ENCODE measurements at regions not wholly inside any gene's neighbourhood (a gene's known extent, or its start where the extent isn't known, plus 50 kb on each side); places are given as distances from the start of the nearest gene placed in this dataset.

- DNase-seq, result no peak
Observed at GRCh38 chr6:12593771-12594529, 122.6 kb upstream of the PHACTR1 start.

DNA sequence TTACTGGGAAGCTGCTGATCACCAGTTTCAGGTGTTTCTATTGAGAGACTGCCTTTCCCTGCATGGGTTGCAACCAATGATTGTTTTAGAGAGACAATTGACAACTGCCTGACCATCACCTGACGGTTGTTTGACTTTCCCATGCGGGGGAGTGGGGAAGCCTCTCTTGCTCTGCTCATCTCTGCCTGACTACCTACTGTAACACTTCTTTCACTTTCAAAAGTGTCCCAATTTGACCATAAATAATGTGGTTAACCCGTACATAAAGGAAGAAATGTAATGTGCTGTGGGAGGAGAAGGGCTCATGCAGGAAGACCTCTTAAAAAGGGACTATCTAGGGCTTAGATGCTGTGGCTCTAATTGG, 122.1 kb upstream of the PHACTR1 start:
- DNase-seq, result no peak

DNA sequence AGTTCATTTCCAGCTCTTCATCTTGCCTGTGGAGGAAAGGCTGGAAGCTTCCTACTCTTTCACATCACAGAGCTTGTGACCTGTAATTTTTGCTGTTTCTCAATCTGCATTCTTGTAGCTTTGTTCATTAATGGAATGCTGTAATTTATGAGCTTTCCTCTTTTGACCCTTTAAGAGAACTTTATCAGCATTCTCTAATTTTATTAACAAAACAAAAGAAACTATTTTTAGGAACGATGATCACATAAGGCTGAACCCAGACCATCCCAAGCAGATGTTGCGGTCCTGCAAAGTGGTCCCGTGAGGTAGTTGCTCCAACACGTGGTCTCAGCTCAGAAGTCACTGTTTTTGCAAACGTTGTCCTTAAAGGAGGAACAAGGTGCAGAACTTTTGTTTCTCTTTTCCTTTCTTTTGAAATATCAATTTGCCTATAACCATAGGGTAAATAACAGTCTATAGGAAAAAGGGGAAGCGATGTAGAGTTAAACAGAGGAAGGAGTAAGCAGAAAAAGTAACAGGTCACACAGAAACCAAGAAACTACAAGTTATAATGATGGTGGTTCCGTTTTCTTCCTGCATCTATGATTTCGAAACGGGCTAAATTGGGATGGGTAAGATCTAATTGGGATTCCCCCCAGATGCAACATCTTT, 121.3 kb upstream of the PHACTR1 start:
- peak; percentile 94 for DNase-seq

- DNase-seq, result no peak
Observed at GRCh38 chr6:12596731-12597130, 119.8 kb upstream of the PHACTR1 start.

GRCh38 chr6:12598919-12599318, 117.6 kb upstream of the PHACTR1 start:
- no peak for DNase-seq

DNA sequence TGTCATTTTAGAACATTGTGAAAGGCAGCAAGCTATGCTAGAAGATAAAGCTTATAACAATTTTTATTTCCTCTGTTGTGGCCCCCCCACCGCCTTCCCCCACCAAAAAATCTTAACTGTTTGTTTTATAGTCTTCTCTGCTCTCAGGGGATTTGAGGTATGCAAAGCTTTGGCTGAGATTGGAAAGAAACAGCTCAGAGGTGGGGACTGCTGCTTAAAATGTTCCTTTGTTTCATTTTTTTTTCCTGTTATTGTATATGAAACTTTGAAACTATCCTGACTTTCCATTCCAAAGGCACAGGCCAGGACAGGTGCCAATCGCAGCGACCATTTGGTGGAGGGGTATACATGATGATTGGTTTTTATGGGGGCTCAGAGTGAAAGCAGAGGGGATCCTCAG, 114.7 kb upstream of the PHACTR1 start:
- no peak for DNase-seq

GRCh38 chr6:12602342-12602741, 114.2 kb upstream of the PHACTR1 start:
- DNase-seq, result no peak

DNA sequence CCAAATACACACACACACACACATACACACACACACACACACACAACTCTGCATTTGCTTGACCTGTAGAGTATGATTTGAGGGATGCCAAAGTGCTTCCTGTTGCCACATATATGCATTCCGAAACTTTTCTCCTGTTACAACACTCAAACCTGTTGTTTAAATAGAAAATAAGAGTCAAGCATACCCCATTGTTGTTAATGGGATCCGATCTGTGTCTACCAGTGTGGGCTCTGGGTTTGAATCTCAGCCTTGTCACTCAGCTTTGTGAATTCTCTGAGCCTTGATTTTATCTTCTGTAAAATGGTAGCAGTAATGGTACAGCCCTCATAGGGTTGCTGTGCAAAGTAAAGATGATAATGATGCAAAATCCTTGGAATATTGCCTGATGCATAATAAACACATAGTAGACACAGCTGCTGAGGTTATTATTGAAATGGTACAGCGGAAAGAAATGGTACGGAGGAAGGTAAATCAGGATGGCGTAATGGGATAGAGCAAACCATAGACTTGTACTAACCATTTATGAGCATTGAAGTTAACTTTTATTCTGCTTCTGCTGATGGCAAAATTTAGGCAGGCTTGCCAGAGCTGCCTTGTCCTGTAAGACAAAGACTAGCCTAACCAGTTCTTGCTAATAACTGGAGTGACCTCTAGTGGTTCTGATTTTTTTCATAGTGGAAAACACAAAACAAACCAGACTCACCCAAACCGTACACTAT, 113.5 kb upstream of the PHACTR1 start:
- peak; percentile 37 for DNase-seq

DNA sequence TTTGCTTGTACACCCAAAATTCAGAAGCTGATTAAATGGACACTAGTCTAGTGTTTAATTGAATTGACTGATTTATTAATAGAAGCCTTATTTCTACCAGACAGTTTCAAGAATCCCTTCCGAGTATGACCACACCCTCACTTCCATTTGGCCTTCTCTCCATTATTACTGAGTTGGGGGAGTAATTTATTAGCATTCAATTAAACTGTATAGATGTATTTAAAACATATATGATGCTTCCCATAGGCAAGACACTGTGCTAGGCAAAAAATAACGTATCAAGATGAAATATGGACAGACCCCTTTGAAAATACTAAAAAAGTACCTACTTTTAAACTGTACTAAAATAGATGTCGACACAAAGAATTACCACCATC, 112.9 kb upstream of the PHACTR1 start:
- no peak for DNase-seq

DNA sequence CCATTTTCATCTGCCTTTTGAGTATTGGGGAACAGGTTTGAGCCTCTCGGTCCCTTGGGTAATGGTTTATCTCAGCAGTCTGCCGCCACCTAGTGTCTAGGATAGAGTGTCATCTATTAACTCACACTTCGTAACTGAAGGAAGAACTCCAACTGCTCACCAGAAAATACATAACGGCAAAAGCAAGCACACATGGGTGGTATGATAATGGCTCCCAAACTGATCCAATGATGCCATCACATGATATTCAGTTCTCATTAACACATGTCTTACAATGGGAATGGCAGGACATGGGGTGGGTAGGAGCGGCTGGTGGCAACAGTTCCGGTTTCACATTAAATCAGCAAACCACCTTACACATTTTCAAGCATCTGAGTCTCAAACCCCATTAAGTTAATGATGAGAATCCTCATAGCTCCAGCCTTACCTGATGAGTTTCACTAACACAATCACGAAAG, 110.7 kb upstream of the PHACTR1 start:
- peak; percentile 65 for DNase-seq

DNA sequence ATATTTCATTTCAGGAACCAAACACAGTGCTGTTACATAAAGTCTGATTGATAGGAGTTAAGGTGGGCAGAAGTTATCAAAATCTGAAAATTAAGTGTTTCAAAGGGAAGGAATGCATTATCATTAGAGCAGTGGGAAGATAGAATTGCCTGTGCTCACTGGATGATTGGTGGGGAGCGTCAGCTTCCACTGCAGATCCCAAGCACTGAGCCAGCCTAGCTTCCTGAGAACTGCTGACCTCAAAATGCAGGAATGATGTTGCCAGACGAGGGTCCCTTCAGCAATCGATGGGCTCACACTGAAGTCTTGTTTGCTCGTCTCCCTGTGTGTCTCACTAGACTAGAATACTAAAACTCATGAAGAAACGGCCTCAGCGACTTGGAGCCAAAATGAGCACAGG, 110.0 kb upstream of the PHACTR1 start:
- no peak for DNase-seq

- peak; percentile 84 for DNase-seq
Observed at GRCh38 chr6:12608016-12608860, 108.3 kb upstream of the PHACTR1 start.

DNA sequence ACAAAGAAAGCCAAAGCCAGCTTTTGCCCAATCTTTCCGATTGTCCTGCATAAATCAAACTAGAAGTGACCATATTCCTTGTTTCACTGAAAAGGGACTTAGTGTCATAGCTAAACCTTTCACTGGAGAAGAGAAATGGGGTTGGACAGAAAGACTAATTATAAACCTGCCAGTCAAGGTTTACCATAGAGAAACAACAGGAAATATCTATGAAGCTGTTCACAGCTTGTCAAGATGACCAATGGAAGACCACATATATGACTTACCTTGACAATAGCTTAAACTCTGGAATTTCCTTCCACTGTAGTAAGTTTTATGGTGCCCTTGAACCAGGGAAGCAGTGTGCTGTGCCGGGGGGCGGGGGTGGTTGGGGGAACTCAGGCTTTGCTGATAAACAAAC, 107.7 kb upstream of the PHACTR1 start:
- DNase-seq, result no peak

DNA sequence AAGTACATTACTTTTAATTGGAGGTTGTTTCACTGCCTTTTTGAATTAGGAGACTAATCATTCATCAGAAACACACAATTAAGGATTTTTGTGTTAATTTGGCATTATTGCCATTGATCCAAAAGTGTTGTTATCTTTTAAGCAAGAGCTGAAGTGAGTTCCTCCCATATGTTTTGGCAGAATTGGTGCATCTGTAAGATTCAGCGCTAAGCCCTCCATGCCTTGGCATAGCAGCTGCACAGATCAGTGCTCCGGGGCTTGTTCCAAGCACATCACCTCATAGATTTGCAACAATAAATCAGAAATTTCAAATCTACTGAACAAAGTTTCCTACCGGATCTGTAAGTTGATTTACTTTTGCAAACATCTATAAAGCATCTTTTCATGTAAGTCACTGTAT, 106.8 kb upstream of the PHACTR1 start:
- DNase-seq, result no peak

GRCh38 chr6:12610862-12611261, 105.7 kb upstream of the PHACTR1 start:
- no peak for DNase-seq

DNA sequence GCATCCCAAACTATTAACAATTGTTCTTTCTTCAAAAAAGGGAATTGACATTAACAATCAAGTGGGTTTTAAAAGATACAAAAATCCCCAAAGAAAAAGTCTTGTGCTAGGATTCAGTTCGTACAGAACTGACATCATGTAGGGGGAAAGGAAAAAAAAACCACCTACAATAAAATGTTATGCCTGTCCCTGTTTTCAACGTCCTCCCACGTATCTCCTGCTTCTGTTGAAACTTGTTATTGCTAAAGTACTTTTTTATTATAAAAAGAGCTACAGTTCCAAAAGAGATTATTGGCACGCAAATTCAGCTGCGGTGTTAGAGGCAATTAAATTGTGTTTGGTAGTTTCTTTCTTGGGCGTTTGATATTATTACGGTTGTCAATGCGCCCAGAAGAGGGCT, 102.8 kb upstream of the PHACTR1 start:
- DNase-seq, result no peak

GRCh38 chr6:12614456-12614855, 102.1 kb upstream of the PHACTR1 start:
- peak; percentile 80 for DNase-seq

DNA sequence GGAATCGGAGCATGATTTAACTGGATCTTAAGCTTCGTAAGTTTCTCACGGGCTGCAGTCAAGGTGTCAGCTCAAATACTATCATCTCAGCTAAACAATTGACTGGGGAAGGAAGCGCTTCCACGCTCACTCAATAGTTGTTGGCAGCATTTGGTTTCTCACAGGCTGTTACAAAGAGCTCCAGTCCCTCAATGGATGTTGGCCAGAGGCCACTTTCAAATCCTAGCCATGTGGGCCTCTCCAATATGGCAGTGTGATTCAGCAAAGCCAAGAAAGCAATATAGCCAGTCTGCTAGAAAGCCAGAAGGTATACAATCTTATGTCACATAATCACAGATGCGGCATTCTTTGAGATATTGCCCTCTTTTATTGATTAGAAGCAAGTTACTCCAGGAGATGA, 98.3 kb upstream of the PHACTR1 start:
- no peak for DNase-seq

DNA sequence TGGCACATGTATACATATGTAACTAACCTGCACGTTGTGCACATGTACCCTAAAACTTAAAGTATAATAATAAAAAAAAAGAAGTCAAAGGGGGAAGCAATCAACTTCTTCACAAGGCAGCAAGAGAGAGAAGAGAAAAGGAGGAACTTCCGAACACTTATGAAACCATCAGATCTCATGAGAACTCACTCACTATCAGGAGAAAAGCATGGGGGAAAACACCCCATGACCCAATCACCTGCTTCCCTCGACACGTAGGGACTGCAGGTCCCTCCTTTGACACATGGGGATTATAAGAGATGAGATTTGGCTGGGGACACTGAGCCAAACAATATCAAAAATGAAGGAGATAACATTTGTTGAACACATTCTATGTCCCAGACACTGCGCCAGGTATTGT, 94.8 kb upstream of the PHACTR1 start:
- DNase-seq, result peak; percentile 64

- DNase-seq, result no peak
Observed at GRCh38 chr6:12622566-12622965, 94.0 kb upstream of the PHACTR1 start.

DNA sequence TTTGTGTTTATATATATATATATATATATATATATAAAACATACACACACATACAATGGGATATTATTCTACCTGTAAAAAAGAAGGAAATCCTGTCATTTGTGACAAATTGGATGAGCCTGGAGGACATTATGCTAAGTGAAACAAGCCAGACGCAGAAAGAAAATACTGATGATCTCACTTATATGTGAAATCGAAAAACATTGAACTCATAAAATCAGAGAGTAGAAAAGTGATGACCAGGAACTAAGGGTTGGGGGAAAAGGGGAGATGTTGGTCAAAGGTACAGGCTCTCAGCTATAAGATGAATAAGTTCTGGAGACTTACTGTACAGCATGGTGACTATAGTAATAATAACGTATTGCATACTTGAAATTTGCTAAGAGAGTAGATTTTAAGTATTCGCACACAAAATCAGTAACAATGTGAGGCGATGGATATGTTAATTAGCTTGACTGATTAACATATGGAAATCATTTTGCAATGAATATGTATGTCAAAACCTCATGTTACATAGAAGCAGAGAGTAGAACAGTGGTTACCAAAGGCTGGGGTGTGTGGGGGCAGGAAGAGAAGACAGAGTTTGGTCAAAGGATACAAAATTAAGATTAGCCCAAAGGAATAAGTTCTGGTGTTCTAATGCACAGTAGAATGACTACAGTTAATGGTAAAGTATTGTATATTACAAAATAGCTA, 92.3 kb upstream of the PHACTR1 start:
- no peak for DNase-seq

- no peak for DNase-seq
Observed at GRCh38 chr6:12627053-12627452, 89.5 kb upstream of the PHACTR1 start.

DNA sequence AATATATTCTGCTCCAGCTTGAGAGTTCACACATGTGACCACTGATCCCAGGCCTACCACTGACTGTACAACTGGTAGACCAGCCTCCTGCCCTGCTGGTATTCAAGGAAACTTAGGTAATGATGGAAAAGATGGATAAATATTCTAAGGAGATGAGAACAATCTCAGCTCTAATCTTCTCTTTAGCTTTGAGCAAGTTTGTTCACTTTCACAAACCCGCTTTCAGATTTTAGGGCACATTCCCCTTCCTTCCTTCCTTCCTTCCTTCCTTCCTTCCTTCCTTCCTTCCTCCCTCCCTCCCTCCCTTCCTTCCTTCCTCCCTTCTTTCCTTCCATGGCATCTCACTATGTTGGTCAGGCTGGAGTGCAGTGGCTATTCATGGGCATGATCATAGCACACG, 88.2 kb upstream of the PHACTR1 start:
- no peak for DNase-seq
